WI38 (cell line): ENCODE measurements at regions not wholly inside any gene's neighbourhood (a gene's known extent, or its start where the extent isn't known, plus 50 kb on each side); places are given as distances from the start of the nearest gene placed in this dataset.
A peak's percentile ranks its signal among the peaks of the same experiment; 100 is the strongest.
"Not testable (repeated sequence)": the region's sequence is repeated elsewhere in the genome, so short reads cannot be mapped to it uniquely, and the experiment has no call there.

Experiments
- H3K4me3 ChIP-seq: 2 replicates; pipeline ENCODE4 v1.5.1; 2011; ENCODE audit warnings: low read depth, mild to moderate bottlenecking, control low read depth, low read length
- TF ChIP-seq, protein P1 (sequence below): IDR thresholded peaks from 2 replicates; pipeline ENCODE4 v1.5.1; 2012; ENCODE audit warnings: low read depth, mild to moderate bottlenecking, control low read depth, low read length

DNA sequence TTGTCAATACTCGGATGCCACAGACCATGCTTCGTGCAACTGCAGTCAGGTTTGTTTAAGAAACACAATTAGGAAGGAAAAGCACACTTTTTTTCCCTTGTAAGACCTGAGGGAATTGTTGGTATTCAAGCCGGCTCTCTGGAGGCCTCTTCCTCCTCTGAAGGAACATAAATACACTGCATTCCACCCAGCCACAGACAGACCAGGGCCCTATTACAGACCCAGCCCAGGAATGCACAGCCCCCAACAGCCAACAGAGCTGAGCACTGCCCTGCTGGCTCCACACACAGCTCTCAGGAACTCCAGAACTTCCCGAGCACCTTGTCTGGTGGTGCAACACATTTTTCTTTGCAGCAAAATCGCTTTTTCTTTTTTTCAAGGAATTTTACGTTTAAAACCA, 488.7 kb upstream of the PROK2 start:
- H3K4me3 ChIP-seq: 0 out of 2 replicates have a peak overlapping the region, but pooled peaks have one; percentile 9
- TF ChIP-seq, protein P1, sequence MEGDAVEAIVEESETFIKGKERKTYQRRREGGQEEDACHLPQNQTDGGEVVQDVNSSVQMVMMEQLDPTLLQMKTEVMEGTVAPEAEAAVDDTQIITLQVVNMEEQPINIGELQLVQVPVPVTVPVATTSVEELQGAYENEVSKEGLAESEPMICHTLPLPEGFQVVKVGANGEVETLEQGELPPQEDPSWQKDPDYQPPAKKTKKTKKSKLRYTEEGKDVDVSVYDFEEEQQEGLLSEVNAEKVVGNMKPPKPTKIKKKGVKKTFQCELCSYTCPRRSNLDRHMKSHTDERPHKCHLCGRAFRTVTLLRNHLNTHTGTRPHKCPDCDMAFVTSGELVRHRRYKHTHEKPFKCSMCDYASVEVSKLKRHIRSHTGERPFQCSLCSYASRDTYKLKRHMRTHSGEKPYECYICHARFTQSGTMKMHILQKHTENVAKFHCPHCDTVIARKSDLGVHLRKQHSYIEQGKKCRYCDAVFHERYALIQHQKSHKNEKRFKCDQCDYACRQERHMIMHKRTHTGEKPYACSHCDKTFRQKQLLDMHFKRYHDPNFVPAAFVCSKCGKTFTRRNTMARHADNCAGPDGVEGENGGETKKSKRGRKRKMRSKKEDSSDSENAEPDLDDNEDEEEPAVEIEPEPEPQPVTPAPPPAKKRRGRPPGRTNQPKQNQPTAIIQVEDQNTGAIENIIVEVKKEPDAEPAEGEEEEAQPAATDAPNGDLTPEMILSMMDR: no peak

DNA sequence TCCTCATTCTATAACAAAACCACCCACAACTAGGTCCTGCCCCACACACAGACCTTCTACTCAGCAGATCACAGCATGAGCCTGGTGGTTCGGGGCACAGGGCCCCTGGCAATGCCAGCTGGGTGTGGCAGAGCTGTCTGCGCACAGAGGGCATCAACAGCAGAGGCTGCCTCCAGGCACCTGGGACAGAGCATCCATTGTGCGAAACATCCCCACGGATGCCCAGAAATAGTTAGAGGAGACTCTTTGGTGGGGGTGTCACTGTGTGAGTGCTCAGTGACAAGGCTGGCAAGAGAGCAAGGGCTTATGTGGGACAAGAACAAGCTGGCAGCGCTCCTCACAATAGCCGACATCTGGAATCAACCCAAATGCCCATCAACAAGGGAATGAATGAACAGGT, 487.4 kb upstream of the PROK2 start:
- no peak overlapping the region for H3K4me3 ChIP-seq
- TF ChIP-seq, protein P1: no peak

DNA sequence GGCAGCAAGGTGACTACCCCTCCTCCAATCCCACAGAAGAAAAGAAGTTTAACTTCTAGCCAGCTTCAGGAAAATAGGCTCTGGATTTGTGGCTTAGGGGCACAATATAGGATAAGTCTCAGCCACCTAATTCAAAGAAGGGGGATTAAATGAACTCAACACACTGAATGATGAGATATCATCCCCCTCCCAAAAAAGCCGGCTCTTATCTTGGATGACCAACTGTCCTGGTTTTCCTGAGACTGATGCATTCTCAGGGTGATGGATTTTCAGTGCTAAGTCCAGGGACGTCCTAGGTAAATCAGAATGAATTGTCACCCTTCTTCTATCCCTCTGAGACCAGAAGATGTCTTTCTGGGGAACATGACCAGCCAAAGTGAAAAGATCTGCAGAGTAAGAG, 487.0 kb upstream of the PROK2 start:
- H3K4me3 ChIP-seq: no peak overlapping the region
- TF ChIP-seq, protein P1: no peak

DNA sequence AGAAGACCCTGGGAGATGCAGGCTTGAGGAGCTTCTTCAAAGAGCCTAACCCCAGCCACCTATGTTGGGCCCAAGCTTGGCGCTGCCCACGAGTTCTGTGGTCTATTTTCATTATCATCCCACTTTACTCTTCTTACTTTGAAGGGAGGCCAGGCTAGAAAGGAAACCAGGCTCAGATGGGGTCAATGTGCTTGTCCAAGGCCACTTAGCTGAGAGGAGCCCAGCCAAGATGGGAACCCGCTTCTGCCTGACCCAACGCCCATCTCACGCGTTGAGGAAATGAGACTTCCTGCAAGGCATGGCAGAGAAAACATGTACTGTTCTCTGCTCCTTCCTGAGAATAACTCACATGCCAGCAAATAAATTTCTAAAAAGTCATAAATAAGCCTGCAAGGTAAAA, 486.3 kb upstream of the PROK2 start:
- TF ChIP-seq, protein P1: no peak
- H3K4me3 ChIP-seq: no peak overlapping the region

DNA sequence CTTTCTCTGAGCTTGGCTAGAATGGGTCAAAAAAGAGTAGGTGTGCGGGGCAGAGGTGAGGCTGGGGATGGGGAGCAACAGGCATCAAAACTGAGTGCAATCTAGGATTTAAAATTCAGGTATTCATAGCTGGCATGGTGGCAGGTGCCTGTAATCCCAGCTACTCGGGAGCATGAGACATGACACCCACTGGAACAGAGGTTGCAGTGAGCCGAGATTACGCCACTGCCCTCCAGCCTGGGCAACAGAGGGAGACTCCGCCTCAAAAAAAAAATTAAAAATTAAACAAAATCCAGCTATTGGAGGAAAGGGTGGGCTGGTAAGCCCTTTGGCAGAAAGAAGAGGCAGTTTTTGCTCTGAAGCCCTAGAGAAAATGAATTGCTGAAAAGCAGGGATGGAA, 485.8 kb upstream of the PROK2 start:
- H3K4me3 ChIP-seq: no peak overlapping the region
- TF ChIP-seq, protein P1: no peak

DNA sequence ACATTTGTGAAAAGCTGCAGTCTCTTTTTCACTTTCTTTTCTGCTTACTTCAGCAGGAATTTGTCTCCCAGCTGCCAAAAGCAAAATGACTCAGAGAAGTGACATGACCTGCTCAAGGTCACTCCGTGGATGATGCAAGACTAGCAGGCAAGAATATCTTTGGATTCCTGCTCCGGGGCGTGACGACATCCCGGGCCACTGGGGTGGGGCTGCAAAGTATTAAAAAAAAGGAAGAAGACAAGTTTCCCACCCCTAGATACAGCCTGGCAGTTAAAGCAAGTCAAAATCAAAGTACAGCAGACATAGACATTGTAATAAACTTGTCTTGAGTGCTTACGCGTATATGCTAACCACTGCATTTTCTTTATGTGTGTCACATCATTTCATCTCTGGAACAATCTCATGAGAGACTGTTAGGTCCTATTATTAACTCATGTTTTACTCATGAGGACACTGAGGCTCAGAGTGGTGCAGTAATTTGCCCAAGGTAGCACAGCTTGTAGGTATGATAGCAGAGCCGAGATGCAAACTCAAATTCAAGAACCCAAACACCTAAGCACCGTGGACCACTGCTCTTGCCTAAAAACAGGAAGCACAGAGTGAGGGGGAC, 485.2 kb upstream of the PROK2 start:
- no peak overlapping the region for H3K4me3 ChIP-seq
- TF ChIP-seq, protein P1: no peak

DNA sequence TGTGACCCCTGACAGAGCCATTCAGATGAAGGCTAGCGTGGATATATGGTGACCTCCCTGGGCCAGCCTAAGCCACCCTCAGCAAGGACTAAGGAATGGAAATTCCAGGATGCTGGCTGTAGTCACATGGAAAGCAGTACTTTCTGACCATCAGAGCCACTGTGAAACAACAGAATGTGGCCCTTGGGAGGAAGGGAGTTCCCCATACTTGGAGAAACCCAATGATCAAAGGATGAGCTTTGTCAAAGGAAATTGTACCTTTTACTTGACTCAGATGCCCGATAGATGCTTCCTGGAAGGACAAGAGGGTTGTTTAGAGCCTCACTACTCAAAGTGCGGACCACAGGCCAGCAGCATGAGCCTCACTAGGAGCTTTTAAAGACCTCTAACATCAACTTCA, 484.5 kb upstream of the PROK2 start:
- H3K4me3 ChIP-seq: no peak overlapping the region
- TF ChIP-seq, protein P1: no peak

DNA sequence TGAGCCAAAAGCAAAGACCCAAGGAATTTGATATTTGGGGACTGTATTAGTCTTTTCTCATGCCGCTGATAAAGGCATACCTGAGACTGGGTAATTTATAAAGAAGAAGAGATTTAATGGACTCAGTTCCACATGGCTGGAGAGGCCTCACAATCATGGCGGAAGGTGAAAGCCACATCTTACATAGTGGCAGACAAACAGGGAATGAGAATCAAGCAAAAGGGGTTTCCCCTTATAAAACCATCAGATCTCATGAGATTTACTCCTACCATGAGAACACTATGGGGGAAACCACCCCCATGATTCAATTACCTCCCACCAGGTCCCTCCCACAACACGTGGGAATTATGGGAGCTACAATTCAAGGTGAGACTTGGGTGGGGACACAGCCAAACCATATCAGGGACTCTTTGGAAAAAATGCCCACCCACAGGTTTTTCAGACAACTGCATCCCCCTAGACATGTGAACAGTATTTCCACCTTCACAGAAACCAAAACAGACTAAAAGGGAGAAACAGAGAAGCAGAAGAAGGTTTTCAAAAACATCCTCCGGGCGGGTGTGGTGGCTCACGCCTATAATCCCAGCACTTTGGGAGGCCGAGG, 482.1 kb upstream of the PROK2 start:
- H3K4me3 ChIP-seq: not testable (repeated sequence)
